GM18868 (cell line): ENCODE measurements at regions not wholly inside any gene's neighbourhood (a gene's known extent, or its start where the extent isn't known, plus 50 kb on each side); places are given as distances from the start of the nearest gene placed in this dataset.
"Not testable (repeated sequence)": the region's sequence is repeated elsewhere in the genome, so short reads cannot be mapped to it uniquely, and the experiment has no call there.

Source experiments
- ATAC-seq: cut with Tn5 transposase; IDR thresholded peaks from one replicate; pipeline ENCODE4 v1.9.1; 2021; ENCODE audit warnings: mild to moderate bottlenecking, moderate library complexity; ENCODE audit not compliant: unreplicated experiment

DNA sequence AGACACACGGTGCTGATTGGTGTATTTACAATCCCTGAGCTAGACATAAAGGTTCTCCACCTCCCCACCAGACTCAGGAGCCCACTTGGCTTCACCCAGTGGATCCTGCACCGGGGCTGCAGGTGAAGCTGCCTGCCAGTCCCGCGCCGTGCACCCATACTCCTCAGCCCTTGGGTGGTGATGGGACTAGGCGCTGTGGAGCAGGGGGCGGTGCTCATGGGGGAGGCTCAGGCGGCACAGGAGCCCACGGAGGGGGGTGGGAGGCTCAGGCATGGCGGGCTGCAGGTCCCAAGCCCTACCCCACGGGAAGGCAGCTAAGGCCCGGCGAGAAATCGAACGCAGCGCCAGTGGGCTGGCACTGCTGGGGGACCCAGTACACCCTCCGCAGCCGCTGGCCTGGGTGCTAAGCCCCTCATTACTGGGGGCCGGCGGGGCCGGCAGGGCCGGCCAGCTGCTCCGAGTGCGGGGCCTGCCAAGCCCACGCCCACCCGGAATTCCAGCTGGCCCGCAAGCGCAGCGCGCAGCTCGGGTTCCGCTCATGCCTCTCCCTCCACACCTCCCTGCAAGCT, 1447.2 kb downstream of the RAPGEF2 start:
- not testable (repeated sequence) for ATAC-seq

DNA sequence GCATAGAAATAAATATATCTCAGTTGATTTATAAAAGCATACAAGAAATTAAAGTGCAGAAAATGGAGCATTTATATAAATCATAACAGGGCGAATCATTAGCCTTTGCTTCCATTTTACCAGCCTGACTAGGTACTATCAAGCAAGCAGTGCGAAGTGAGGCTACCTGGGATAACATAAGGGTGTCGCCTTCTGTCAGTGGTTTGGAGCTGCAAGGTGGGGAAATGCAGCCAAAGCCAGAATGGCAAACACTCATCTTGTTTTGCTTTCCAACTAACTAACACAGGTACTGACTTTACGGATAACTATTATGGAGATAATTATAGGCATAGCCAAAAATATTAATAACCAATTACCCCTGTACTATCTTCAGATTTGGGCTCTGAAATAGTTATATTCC, 1459.8 kb downstream of the RAPGEF2 start:
- ATAC-seq = no peak

DNA sequence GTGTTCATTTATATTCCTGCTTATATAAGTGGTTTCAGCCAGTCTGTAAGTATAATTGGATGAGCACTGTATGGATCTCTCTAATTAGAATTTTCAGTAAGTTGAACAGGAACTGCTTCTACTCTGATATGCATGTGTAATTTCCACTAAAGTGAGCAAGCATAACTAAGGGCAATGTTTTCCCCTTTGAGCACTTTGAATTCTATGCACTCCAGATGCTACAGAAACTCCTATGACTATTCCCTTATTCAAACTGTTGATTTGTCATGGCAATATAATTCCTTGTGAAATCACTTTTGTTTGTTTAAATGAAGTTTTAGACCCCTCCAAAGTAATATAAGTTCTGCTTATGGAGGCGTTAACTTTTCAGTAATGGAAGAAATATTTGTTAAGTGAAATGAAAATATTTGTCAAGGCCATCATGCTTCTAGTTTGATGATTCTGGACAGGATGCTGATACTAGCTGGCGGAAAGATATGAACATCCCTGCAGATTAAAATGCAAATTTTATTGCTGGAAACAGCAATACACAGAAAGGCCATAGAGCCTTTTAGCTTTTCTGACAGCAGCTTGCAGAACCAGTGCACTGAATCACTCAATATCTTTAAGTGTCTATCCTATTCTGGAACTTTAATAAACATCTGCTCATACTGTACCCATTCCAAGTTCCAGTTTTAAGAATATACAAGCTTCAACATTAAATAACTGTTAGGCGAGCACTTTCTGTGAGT, 1460.8 kb downstream of the RAPGEF2 start:
- no peak for ATAC-seq

DNA sequence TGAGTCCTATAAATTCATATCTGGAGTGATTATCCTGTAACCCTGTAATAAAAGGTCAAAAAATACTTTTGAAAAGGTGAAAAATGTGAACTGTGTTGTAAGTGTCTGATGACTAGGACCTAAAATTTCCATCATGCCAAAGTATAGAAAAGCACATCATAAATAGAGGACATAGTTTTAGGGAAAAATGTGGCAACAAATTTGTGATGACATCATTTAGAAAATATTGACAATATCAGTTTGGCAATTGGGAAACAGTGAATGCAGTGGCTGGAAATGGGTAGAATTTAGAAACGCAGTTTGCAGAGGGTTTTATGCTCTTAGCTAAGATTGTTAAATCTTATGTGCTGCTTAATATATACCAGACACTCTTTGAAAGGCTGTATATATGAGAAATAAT, 1464.8 kb downstream of the RAPGEF2 start:
- ATAC-seq = no peak

DNA sequence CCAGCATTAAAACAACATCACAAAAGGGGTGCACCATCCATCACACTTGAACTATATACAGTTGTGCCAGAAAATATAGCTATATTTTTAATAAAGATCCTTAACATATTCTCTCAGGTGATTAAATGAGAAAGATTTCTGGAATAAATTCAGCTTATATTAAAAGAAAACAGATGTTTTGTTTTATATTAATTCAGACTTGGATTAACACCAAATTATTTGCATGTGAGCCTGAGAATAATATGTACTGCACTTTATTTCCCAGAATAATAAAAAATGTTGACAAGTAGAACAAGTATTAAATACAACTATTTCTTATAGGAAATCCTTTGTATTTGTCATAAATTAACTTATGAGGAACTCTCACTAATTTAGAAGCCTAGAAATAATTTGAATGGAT, 1467.4 kb downstream of the RAPGEF2 start:
- no peak for ATAC-seq

DNA sequence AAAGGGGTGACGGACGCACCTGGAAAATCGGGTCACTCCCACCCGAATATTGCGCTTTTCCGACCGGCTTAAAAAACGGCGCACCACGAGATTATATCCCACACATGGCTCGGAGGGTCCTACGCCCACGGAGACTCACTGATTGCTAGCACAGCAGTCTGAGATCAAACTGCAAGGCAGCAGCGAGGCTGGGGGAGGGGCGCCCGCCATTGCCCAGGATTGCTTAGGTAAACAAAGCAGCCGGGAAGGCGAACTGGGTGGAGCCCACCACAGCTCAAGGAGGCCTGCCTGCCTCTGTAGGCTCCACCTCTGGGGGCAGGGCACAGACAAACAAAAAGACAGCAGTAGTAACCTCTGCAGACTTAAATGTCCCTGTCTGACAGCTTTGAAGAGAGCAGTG, 1471.4 kb downstream of the RAPGEF2 start:
- not testable (repeated sequence) for ATAC-seq

DNA sequence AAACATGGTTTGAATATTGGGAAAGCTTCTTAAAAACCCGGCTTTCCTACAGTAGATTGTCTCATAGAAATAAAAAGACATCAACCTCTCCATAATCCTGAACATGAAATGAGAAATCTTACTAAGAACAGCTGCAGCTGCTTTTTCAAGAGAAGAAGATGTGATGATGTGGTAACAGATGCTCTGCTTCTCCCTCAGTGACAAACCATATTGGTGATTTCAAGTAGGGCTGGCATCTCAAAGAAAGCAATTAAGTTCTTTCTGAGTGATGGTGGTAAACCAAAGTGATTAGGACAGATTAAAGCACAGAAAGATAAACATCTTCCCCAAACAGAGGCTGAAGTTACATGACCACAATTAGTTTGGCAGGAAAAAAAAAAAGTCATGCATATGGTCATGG, 1477.7 kb downstream of the RAPGEF2 start:
- no peak for ATAC-seq

DNA sequence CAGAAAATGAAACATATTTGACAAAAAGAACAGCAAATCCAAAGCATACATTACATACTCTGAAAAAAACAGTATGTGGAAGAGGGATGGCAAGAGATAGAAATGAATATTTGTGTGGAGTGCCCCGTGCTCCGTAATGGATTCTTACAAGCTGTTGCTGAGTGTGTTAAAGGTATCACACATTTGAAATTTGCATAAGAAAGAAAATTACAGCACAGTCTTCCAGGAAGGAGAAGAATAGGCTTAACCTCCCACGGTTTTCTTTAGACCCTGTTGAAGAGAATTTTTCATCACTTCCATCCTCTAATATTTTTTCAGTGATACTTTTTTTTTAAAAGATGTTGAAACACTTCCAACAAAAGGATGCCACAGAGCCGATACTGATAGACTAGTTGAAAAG, 1489.4 kb downstream of the RAPGEF2 start:
- ATAC-seq = no peak

DNA sequence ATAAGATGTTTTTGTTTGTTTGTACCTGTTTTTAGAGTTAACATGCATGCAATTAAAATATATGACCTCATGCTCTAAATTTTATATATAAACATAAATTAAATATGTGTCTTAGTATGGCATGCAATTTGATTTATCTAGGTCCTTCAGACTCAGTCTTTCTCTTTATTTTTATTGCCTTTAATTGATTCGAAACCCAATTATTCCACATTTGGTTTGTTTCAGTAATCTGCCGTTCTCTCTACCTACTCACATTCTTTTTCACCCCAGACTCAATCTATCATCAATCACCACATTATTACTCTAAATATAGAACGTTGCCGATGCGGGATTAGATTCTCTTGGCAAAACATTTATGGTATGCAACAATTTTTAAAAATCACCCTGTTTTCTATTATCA, 1492.8 kb downstream of the RAPGEF2 start:
- ATAC-seq = no peak

DNA sequence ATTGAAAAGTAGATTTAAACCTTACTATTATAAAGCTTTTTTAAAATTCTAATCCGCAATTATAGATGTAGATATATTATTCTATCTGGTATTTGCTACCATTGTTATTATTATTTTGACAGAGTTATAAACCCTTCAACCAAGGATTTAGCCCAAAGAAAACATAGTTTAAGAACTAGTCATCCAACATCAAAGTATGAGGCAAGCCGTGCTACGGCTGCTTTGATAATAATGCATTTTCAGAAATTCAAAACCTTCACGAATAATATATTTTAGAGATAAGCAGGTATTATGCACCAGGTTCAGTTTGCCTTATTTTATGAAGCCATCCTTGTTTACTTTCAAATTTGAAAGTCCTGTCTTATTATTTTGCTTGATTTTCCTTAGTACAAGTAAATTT, 1501.7 kb downstream of the RAPGEF2 start:
- no peak for ATAC-seq

DNA sequence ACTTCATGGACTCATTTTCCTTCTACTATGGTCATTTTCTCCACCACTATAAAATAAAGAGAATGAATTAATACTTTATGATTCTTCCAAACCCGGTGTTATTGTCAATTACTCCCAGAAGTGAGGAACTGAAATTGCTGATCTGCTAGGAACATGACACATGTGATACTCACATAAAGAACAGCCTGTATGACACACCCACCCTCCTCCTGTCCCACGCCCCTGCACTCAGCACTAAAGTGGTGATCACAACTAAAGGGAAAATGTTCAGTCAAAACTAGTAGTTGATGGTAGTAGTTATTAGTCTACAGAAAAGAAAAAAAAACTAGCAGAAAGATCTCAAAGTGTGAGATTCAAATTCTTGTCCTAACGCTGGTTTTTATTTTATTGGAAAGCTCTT, 1508.3 kb downstream of the RAPGEF2 start:
- ATAC-seq = no peak

DNA sequence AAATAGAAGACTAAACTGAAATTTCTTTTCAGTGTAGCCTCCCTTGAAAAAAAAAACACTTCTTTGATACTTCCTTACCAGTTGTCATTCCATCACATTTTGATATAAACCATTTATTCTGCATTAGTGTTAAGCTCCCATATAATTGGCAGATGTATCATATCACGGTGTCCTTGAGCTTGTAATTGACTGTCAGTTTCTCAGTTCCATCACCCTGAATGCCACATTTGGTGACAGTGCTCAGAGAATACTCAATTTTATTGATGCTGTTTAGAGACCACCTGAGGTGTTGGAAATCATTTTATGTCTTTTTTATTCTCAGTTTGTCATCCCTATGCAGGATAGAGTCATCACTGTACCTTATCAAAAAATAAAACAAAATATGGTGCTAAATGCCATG, 1528.2 kb downstream of the RAPGEF2 start:
- ATAC-seq = no peak

DNA sequence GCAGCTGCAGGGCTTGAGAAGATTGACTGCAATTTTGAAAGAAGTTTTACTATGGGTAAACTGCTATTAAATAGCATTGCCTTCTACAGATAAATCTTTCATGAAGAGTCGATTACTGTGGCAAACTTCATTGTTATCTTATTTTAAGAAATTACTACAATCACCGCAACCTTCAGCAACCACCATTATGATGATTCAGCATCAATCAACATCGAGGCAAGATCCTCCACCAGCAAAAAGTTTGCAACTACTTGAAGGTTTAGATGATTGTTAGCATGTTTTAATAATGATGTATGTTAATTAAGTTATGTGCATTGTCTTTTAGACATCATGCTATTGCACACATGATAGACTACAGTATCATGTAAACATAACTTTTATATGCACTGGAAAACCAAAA, 1511.0 kb downstream of the FSTL5 start:
- no peak for ATAC-seq

DNA sequence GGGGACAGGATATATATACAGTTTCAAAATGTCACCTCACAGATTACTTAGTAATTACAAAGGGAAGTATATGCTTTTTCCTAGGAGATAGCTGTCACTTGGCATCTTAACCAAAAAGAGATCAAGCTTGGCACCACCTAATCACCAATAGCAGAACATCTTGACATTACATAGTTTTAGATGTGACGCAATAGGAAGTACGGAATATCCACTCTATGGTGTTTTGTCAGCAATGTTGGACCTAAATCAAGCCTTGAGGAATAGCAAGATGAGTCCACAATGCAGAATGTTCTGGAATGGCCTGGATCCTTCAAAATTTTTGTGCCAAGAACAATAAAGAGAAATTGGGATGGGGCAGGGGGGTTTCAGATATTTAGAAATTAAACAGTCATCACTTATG, 1488.2 kb downstream of the FSTL5 start:
- no peak for ATAC-seq

DNA sequence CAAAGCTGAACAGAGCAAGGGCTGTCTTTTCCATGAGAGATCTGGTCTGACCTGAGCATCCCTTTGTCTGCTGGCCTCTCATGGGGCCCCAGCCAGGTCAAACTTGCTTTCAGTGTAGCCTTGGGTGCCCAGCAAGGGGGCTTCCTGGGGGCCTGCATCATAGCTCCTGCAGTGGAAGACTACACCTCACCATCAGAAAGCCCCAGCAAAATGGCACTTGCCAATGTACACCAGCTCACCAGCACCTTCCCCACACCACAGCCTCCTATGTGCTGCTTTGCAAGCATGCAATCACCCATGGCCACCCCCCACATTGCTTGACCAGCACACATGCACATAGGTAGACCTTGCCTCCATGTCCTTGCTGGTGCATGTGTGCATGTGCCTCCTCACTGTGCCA, 1478.1 kb downstream of the FSTL5 start:
- ATAC-seq = no peak

DNA sequence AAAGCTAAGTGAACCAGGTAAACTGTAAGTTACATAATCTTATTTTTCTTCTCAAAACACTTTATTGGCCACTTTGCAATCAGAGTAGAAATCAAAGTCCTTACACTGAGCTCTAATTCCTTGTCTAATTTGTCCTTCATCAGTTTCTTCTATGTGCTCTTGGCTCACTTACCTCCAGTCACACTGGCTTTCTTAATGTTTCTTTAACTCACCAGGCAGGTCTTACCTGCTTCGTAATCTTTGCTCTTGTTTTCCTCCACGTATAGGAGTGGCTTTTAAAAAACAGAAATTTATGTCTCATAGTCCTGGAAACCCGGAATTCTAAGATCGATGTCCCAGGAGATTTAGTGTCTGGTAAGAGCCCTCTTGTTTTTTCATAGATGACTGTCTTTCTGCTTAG, 1462.1 kb downstream of the FSTL5 start:
- ATAC-seq = no peak

DNA sequence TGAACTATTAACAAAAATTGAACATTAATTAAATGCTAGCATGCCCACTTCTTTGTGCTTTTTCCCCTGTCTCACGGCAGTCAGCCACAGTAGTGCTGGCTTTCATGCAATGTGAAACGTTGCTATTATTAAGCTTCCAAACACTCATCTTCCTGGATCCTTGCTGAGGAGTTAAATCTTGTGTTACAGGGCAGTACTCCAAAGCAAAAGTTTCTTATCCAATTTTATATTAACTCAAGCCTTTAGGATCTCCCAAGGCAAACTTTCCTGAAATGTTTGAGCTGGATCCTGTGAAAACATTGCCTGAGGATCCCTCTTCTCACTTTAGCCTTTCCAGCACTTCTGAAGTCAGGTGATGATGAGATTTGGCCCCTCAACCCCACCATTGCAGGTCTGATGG, 1454.8 kb downstream of the FSTL5 start:
- ATAC-seq = no peak

DNA sequence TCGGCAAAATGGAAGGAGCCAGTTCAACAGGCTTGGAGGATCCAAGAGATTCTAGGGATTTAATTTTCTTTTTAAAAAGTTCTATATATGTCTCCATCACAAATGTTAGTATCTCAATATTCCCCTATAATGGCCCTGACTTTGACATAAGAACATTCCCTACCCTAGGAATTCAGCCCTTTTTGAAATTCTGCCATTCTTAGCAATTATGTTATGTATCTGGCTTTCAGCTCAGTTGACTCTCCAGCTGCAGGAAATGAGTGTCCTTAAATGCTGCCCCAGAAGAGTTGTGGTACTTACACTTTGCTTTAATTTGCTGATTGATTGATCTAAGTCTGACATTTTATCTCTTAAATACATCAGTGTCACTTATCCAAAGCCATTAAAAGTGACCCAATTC, 1454.3 kb downstream of the FSTL5 start:
- no peak for ATAC-seq

DNA sequence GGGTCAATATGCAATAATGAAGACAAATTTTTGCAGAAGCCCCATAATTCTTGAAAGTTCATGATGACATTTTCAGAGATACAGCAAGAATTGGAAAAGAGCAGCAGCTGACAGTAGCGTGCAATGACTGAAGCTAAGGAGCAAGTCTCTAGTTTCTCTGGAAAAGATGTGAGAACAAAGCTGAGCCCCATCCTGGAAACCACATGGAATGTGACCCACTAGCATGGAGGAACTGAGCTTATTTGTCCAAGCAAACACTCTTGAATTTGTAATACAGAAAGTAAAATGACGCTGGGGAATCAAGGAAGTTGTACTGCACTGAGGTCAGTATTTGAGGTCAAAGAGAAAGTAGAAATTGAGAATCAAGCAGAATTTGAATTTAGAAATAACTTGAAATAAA, 1447.2 kb downstream of the FSTL5 start:
- no peak for ATAC-seq

DNA sequence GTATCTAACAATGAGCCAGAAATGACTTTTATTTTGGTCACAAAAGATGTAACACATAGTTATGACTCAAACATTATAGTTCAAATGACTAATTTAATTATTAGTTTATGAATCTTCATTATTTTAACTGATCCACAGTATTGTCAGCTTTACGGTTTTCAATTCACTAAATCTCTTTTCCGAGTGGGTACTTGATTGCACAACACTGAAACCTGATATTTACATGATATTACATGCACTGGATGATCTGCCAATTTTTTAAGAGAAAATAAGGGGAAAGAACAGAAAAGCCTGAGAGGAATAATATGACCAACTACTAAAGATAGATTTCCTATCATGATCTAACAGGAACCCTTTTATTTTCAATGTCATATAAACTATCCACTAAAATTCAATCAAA, 1446.0 kb downstream of the FSTL5 start:
- no peak for ATAC-seq

DNA sequence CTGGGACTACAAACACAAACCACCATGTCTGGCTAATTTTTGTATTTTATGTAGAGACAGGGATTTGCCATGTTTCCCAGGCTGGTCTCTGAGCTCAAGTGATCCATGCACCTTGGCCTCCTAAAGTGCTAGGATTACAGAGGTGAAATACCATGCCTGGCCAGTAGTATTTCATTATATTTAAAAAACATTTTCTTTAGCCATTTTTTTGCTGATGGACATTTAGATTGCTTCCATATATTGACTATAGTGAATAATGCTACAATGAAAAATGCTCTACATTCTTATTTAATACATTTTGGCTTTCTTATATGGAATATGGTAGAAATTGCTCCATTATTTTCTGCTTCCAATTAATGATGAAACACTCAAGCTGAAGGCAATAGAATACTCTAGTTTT, 1439.7 kb downstream of the FSTL5 start:
- no peak for ATAC-seq

DNA sequence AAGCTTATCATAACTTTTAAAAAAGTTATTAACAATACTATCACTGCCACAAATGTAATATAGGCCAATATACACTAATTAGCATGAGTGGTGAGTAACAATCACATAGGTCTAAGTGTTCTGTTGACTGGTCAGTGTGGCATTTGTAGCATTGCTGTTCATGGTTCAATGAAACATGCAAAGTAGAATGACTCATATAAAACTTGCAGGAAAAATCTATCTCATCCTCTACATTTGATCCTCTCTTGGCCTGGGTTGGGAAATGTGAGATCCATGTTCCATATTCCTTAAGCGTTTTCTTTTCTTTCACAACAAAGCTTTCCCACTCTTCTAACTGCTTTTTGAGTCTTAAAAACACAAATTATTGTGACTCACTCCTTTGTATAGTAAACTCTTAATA, 1418.7 kb downstream of the FSTL5 start:
- no peak for ATAC-seq

DNA sequence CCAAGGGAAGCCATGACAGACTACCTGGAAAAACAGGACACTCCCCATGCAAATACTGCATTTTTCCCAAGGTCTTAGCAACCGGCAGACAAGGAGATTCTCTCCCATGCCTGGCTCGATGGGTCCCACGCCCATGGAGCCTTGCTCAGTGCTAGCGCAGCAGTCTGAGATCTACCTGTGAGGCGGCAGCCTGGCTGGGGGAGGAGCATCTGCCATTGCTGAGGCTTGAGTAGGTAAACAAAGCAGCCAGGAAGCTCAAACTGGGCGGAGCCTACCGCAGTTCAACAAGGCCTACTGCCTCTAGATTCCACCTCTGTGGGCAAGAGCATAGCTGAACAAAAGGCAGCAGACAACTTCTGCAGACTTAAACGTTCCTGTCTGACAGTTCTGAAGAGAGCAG, 1417.2 kb downstream of the FSTL5 start:
- ATAC-seq = not testable (repeated sequence)
